HL-60 (cell line): ENCODE measurements at regions not wholly inside any gene's neighbourhood (a gene's known extent, or its start where the extent isn't known, plus 50 kb on each side); places are given as distances from the start of the nearest gene placed in this dataset.

ENCODE experiments used
- DNase-seq, 2 experiments: peaks; one replicate each; pipeline ENCODE4 v3.0.0-alpha.2; 2010 to 2020; ENCODE audit warnings: low read depth in 1 of 2, low spot score in 1 of 2
- H3K27ac ChIP-seq: fragments of 250-450 bp; sonication (Bioruptor Pico); replicated peaks from 2 replicates; pipeline ENCODE4 v1.5.1; 2020; ENCODE audit warnings: mild to moderate bottlenecking, moderate library complexity
- H3K27me3 ChIP-seq: fragments of 250-450 bp; sonication (Bioruptor Pico); 2 replicates; pipeline ENCODE4 v1.5.1; 2021; ENCODE audit warnings: mild to moderate bottlenecking, moderate library complexity; ENCODE audit not compliant: insufficient read depth, poor library complexity, severe bottlenecking
- H3K4me3 ChIP-seq: replicated peaks from 2 replicates; pipeline ENCODE4 v1.5.1; 2011; ENCODE audit warnings: mild to moderate bottlenecking, control low read depth, low read length; ENCODE audit not compliant: insufficient read depth
- GABPA ChIP-seq: IDR thresholded peaks from 2 replicates; pipeline ENCODE4 v1.6.1; 2012; ENCODE audit warnings: low read depth
- POLR2AphosphoS5 ChIP-seq: IDR thresholded peaks from 2 replicates; pipeline ENCODE4 v1.6.1; 2012; ENCODE audit warnings: low read depth
- SPI1 ChIP-seq: IDR thresholded peaks from 2 replicates; pipeline ENCODE4 v1.6.1; 2012; ENCODE audit warnings: low read depth, mild to moderate bottlenecking, borderline replicate concordance
- TF ChIP-seq, protein P1 (sequence below): IDR thresholded peaks from one replicate; pipeline ENCODE4 v1.5.1; 2011; ENCODE audit warnings: low read length, control low read depth, inconsistent platforms; ENCODE audit not compliant: insufficient read depth
- TF ChIP-seq, protein P2 (sequence below): IDR thresholded peaks from 2 replicates; pipeline ENCODE4 v1.6.1; 2012; ENCODE audit warnings: low read depth; ENCODE audit not compliant: insufficient replicate concordance

DNA sequence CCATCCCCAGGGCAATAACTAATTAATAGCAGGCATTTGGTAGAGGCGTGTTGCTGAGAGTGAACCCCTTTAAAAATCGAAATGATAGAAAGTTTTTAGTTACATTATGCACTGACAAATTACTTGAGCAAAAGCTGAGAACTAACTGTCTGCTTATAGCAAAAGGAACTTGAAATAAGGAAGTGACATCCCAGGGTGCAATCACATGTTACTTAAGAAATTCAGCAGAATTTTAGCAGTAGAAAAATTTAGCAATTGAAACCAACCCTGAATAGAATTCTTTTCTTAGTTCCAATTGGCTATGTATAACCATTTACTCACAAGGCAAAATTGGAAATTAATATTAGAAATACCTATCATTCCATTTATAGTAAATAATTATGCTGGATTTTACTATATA is 139.5 kb upstream of the SAMSN1 start:
- Histone ChIP-seq H3K27me3 (no peaks in the 10 kb centered on the region), H3K27ac (peak overlapping the region; percentile 76), H3K4me3 (no peak overlapping the region)
- TF ChIP-seq, protein P1, sequence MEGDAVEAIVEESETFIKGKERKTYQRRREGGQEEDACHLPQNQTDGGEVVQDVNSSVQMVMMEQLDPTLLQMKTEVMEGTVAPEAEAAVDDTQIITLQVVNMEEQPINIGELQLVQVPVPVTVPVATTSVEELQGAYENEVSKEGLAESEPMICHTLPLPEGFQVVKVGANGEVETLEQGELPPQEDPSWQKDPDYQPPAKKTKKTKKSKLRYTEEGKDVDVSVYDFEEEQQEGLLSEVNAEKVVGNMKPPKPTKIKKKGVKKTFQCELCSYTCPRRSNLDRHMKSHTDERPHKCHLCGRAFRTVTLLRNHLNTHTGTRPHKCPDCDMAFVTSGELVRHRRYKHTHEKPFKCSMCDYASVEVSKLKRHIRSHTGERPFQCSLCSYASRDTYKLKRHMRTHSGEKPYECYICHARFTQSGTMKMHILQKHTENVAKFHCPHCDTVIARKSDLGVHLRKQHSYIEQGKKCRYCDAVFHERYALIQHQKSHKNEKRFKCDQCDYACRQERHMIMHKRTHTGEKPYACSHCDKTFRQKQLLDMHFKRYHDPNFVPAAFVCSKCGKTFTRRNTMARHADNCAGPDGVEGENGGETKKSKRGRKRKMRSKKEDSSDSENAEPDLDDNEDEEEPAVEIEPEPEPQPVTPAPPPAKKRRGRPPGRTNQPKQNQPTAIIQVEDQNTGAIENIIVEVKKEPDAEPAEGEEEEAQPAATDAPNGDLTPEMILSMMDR, result no peak
- TF ChIP-seq SPI1, result peak; percentile 99
- DNase-seq, result peak; percentile 65 to 77

DNA sequence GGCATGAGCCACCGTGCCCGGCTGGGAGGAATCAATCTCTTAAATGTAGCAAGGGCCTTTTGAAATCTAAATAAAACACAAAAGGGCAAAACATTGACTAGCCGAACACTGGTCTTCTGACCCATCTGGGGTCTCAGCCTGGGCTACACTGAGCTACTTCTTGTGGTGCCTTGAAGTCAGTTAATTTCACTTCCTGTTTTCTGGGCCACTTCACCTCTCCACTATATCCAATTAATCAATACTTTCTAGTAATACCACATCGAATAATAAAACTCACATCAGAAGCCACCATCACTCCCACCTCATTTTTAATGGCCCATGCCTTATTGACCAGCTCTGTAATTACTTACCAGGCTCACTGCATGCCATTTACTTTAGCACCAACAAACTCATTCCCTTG is 138.0 kb upstream of the SAMSN1 start:
- Histone ChIP-seq H3K27ac (peak overlapping the region; percentile 76), H3K4me3 (no peak overlapping the region), H3K27me3 (no peaks in the 10 kb centered on the region)
- peak; percentile 88 for TF ChIP-seq SPI1
- TF ChIP-seq, protein P1, result no peak
- DNase-seq, result no peak

DNA sequence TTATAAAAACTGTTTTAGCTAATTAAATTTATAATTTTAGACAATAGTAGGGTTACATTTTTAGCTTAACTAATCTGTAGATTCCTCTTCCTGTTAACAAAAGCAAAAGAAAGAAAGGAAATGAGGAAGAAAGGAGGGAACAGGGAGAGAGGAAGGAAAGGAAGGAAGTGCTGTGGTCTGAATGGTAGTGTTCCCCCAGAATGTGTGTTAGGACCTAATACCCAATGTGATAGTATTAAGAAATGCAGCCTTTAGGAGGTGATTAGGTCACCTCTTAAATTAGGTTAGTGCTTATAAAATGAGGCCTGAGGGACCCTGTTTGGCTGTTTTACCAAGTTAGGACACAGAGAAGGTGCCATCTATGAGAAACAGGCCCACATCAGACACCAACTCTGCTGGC is 136.9 kb upstream of the SAMSN1 start:
- Histone ChIP-seq H3K27ac (peak overlapping the region; percentile 76), H3K4me3 (no peak overlapping the region), H3K27me3 (no peaks in the 10 kb centered on the region)
- TF ChIP-seq, protein P1, result no peak
- TF ChIP-seq GABPA, result no peak
- TF ChIP-seq, protein P2, sequence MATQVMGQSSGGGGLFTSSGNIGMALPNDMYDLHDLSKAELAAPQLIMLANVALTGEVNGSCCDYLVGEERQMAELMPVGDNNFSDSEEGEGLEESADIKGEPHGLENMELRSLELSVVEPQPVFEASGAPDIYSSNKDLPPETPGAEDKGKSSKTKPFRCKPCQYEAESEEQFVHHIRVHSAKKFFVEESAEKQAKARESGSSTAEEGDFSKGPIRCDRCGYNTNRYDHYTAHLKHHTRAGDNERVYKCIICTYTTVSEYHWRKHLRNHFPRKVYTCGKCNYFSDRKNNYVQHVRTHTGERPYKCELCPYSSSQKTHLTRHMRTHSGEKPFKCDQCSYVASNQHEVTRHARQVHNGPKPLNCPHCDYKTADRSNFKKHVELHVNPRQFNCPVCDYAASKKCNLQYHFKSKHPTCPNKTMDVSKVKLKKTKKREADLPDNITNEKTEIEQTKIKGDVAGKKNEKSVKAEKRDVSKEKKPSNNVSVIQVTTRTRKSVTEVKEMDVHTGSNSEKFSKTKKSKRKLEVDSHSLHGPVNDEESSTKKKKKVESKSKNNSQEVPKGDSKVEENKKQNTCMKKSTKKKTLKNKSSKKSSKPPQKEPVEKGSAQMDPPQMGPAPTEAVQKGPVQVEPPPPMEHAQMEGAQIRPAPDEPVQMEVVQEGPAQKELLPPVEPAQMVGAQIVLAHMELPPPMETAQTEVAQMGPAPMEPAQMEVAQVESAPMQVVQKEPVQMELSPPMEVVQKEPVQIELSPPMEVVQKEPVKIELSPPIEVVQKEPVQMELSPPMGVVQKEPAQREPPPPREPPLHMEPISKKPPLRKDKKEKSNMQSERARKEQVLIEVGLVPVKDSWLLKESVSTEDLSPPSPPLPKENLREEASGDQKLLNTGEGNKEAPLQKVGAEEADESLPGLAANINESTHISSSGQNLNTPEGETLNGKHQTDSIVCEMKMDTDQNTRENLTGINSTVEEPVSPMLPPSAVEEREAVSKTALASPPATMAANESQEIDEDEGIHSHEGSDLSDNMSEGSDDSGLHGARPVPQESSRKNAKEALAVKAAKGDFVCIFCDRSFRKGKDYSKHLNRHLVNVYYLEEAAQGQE, result no peak
- peak; percentile 77 for TF ChIP-seq SPI1
- peak in 1 of 2 experiments; percentile 29 for DNase-seq

DNA sequence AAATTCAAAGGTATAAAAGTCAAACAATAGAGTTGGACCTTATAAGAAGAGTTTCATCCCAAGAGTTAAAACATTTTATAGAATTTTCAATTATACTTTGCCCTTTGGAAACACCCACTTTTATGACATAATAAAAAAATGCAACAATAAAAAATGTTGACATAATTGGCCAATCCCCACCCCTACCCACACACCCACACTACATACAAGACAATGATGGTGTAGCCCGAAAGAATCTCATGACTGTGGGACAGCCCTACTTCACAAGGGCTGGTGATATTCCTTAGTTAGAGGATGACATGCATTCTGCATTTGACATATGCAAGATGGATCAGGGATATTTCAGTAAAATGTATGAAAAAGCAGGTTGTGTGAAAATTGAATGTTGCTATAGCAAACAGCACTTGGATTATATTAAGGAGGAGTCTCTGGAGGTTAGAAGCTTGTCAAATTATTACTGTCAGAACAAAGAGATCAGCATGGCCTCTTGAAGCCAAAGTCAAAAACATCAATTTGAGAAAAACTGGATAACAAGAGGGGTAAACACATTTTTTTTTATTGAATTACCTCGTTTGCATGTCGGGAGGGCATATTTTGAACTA is 133.0 kb upstream of the SAMSN1 start:
- TF ChIP-seq GABPA, result no peak
- TF ChIP-seq, protein P1, result no peak
- TF ChIP-seq SPI1, result no peak
- TF ChIP-seq, protein P2, result no peak
- TF ChIP-seq POLR2AphosphoS5, result no peak
- no peak for DNase-seq
- H3K27me3 ChIP-seq, result no peaks in the 10 kb centered on the region
- no peak overlapping the region for H3K27ac ChIP-seq
- H3K4me3 ChIP-seq, result no peak overlapping the region
